ENCODE measurements at regions not wholly inside any gene's neighbourhood (a gene's known extent, or its start where the extent isn't known, plus 50 kb on each side); places are given as distances from the start of the nearest gene placed in this dataset.
"Not testable (repeated sequence)": the region's sequence is repeated elsewhere in the genome, so short reads cannot be mapped to it uniquely, and the experiment has no call there.

GRCh38 chrX:76922100-76922499 is 494.6 kb downstream of the MAGEE1 start:
- ATAC-seq = no peak
- Histone ChIP-seq H3K4me1 (no peaks in the 10 kb centered on the region), H3K27ac (no peak overlapping the region), H3K4me3 (no peak overlapping the region), H3K36me3 (ENCODE audit: insufficient read depth in 1 of 2, low read depth in 1 of 2) (no peaks in the 10 kb centered on the region), H3K9me3 (no peaks in the 10 kb centered on the region), H3K27me3 (ENCODE audit: insufficient read depth in 3 of 3, low read length in 2 of 3) (peaks cover 0 to 10% (median 0%) of the 10 kb centered on the region in 3 donors)
- TF ChIP-seq, protein P1, sequence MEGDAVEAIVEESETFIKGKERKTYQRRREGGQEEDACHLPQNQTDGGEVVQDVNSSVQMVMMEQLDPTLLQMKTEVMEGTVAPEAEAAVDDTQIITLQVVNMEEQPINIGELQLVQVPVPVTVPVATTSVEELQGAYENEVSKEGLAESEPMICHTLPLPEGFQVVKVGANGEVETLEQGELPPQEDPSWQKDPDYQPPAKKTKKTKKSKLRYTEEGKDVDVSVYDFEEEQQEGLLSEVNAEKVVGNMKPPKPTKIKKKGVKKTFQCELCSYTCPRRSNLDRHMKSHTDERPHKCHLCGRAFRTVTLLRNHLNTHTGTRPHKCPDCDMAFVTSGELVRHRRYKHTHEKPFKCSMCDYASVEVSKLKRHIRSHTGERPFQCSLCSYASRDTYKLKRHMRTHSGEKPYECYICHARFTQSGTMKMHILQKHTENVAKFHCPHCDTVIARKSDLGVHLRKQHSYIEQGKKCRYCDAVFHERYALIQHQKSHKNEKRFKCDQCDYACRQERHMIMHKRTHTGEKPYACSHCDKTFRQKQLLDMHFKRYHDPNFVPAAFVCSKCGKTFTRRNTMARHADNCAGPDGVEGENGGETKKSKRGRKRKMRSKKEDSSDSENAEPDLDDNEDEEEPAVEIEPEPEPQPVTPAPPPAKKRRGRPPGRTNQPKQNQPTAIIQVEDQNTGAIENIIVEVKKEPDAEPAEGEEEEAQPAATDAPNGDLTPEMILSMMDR (IDR thresholded peaks at IDR 0.05) = no peak
- 58 to 85% (median 69%) methylated on average over 2 of the region's 2 CpGs for WGBS, 3 donors
- intact Hi-C loops (cut with DNase I) = no loop called here
- DNase-seq = no peak

GRCh38 chrX:76924616-76925015 is 497.1 kb downstream of the MAGEE1 start:
- ATAC-seq; intact Hi-C loops (cut with DNase I); H3K27me3 ChIP-seq (ENCODE audit: insufficient read depth in 3 of 3, low read length in 2 of 3); H3K36me3 ChIP-seq (ENCODE audit: insufficient read depth in 1 of 2, low read depth in 1 of 2); H3K9me3 ChIP-seq; H3K4me3 ChIP-seq; H3K4me1 ChIP-seq; DNase-seq; H3K27ac ChIP-seq: not testable (repeated sequence)
- 65 to 96% (median 83%) methylated on average over 4 to 7 of the region's 7 CpGs for WGBS, 3 donors

GRCh38 chrX:76931518-76931917 is 504.0 kb downstream of the MAGEE1 start:
- Histone ChIP-seq H3K4me3 (no peak overlapping the region), H3K4me1 (no peaks in the 10 kb centered on the region), H3K36me3 (ENCODE audit: insufficient read depth in 1 of 2, low read depth in 1 of 2) (no peaks in the 10 kb centered on the region), H3K27ac (no peak overlapping the region), H3K27me3 (ENCODE audit: insufficient read depth in 3 of 3, low read length in 2 of 3) (peaks cover 0 to 4% (median 0%) of the 10 kb centered on the region in 3 donors), H3K9me3 (no peaks in the 10 kb centered on the region)
- 65 to 86% (median 79%) methylated on average over 6 of the region's 6 CpGs for WGBS, 3 donors
- ATAC-seq (no peak), DNase-seq (no peak)
- intact Hi-C loops (cut with DNase I) = no loop called here
- TF ChIP-seq, protein P1 (IDR thresholded peaks at IDR 0.05) = no peak

DNA sequence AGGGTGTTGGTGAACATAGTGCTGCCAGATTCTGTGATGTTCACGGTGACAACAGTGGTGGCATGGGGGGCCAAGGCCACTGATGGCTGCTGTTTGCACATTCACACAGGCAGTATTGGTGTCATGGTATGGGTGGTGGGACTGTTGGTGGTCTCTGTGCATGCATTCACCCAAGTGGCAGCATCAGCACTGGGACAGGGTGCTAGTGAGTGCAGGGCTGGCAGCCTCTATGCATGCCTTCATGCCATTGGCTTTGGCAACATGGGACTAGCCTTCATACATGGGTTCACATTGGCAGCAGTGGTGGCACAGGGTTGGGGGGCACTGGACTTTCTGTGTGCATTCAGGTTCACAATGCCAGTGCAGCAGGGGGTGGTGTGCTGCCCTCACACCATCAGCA is 489.7 kb upstream of the FGF16 start:
- intact Hi-C loops (cut with DNase I) = no loop called here
- Histone ChIP-seq H3K4me1 (no peaks in the 10 kb centered on the region), H3K9me3 (peaks cover 10% of the 10 kb centered on the region), H3K27me3 (ENCODE audit: insufficient read depth in 3 of 3, low read length in 2 of 3) (no peaks in the 10 kb centered on the region), H3K36me3 (ENCODE audit: insufficient read depth in 1 of 2, low read depth in 1 of 2) (no peaks in the 10 kb centered on the region), H3K4me3 (no peak overlapping the region), H3K27ac (no peak overlapping the region)
- ATAC-seq = no peak
- no peak for DNase-seq
- 85 to 100% (median 90%) methylated on average over 1 of the region's 1 CpG for WGBS, 3 donors
- TF ChIP-seq, protein P1 (IDR thresholded peaks at IDR 0.05) = no peak

DNA sequence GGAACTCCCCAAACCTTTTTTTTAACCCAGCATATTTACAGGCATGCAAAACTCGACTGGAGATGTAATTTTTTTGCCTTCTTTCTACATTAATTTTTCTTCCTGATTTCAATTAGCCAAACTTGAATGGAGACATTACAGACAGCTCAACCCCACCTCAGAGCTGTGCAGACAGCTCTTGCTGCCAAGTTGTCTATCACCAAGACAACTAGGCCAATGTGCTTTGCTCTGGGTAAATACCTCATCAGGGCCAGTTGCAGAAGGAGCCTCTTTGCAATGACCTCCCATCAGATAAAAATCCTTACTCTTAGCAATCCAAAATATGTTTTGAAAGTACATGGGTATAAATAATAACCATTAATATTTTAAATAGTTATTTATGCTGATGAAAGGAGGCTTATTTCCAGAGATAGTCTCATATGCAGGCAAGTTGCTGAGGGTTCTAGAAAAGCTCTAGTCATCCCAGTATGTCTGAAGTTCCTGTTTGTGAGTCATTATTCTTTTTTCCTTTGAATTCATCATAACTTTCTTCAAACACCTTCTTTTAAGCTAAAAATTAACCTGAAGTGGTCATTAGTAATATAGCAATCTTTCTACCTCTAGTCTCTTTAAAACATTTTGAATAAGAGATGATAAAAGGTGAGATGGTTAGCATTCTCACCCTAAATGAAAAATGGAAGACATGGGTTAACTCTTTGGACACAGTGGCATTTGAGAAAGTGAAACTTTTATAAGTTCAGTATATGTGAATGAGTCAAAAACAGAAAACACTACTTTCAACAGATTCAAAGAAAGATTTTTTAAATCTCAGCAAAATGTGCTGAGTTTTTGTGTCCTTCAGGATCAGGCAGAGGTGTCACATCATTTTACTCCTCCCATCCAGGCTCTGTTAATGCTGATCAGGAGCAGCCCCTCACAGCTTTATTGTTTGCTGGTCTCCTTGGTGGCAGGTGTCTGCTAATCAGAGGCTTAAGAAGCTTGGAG is 475.5 kb upstream of the FGF16 start:
- H3K27me3 ChIP-seq (ENCODE audit: insufficient read depth in 3 of 3, low read length in 2 of 3) = no peaks in the 10 kb centered on the region
- no peaks in the 10 kb centered on the region for H3K9me3 ChIP-seq
- ATAC-seq (no peak), DNase-seq (no peak)
- WGBS, 3 donors = 18 to 46% (median 27%) methylated on average over 1 of the region's 1 CpG
- H3K4me1 ChIP-seq = no peaks in the 10 kb centered on the region
- intact Hi-C loops (cut with DNase I) = no loop called here
- no peak overlapping the region for H3K4me3 ChIP-seq
- H3K27ac ChIP-seq = no peak overlapping the region
- TF ChIP-seq, protein P1 (IDR thresholded peaks at IDR 0.05) = no peak
- H3K36me3 ChIP-seq (ENCODE audit: insufficient read depth in 1 of 2, low read depth in 1 of 2) = no peaks in the 10 kb centered on the region

Data from psoas muscle (tissue), 7 donors.